SW 1271 (cell line): ENCODE measurements at regions not wholly inside any gene's neighbourhood (a gene's known extent, or its start where the extent isn't known, plus 50 kb on each side); places are given as distances from the start of the nearest gene placed in this dataset.

Source experiments
- DNase-seq, 2 experiments: peaks; one replicate each; lab custom pipeline; 2025; lab: John Stamatoyannopoulos, UW

GRCh38 chr6:105765239-105765638, 320.9 kb upstream of the PRDM1 start:
- DNase-seq, result no peak

DNA sequence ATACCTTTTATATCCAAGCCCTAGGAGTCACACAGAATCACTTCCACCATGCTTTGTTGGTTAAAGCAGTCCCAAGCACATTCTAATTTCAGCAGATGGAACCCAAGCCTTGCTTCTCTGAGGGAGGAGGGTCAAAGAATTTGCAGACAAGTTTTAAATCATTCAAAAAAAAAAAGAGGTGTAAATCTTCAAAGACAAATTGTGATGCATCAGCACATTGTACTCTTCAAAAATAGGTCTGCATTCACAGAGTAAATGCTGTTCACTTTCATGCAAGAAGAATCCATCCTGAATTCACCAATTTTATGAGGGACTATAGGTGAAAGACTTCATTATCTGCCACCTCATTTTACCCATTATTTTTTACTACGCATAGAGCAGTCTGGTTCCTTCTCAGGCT, 321.8 kb upstream of the PRDM1 start:
- no peak for DNase-seq

GRCh38 chr6:105763866-105764265, 322.3 kb upstream of the PRDM1 start:
- DNase-seq, result no peak

DNA sequence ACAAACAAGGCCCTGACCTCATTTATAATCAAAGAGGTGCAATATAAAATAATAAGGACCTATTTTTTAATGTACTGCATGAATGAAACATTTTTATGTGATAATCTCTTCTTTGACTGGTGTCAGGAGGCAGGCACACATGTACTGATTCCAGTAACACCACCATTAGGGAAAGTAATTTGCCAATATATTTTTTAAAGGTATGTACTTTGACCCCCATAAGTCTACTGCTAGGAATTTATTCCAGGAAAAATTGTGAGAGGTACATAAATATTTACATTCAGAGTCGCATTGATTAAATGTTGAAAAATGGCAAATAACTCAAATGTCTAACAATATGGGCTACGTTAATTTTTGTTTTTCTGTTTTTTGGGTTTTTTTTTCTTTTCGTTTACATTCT, 325.4 kb upstream of the PRDM1 start:
- no peak for DNase-seq

DNA sequence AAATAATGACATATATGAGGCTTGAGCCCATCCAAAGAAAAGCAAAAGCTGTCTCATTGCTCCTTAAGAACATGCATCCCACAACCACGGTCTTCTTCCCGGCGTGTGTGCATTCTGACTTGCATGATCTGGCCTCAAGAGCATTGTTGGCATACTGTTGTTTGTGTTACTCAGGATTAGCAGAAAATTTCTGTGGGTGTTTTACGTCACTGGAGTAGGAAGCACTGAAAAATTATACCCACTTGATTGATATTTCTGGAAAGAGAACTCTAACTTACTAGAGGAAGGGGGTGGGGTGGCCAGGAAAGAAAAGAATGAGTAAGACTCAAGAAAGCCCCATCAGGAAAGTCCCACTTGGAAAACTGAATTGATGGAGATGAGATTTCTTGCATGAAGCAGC, 326.2 kb upstream of the PRDM1 start:
- DNase-seq, result no peak

GRCh38 chr6:105759015-105759414, 327.1 kb upstream of the PRDM1 start:
- DNase-seq, result no peak

DNA sequence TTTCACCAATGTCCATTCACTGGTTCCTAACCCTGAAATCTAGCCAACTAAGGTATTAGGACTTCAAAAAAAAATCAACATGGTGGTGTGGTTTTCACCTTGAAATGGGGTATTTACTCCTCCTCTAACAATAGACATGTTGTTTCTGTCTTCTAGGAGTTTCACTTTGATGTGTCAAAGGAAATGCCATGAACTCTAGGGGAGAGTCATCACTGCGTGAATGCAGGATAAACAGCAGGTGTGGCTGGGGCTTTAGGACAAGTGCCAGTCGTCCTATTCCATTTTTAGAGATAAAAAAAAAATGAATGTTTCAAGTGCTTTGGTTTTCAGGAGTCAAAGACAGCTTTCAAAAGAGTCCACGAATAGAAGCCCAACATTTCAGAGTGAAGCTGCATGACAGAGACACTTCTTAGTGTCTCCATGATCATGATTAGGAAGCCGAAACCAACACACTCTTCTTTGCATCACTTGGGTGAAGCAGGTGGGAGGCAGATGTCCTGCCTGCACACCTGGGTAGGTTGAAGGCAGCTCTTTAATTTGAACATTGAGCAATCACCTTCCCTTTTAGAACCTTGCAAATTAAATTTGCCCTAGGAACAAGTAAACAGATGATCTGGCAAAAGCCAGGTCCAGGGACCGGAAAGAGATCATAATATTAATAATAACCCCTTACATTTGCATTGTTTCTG, 328.5 kb upstream of the PRDM1 start:
- DNase-seq, result no peak

DNA sequence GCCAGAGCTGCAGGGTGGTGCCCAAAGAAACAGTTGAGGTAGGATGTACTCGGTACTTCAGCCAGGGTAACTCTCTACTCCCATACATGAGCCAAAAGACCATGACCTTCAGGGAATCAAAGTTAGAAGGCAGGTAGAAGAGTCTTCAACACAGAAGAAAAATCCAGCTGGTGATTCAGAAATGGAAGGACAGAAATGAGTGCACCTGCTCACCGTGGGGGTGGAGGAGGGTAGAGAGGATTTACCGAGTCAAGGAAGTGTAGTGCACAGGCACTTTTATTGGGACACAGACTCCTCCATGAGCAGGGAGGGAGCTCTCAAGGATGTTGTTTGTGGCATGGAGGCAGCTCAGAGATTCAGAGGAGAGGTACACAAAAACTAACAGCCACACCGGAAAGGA, 330.3 kb upstream of the PRDM1 start:
- DNase-seq, result no peak

DNA sequence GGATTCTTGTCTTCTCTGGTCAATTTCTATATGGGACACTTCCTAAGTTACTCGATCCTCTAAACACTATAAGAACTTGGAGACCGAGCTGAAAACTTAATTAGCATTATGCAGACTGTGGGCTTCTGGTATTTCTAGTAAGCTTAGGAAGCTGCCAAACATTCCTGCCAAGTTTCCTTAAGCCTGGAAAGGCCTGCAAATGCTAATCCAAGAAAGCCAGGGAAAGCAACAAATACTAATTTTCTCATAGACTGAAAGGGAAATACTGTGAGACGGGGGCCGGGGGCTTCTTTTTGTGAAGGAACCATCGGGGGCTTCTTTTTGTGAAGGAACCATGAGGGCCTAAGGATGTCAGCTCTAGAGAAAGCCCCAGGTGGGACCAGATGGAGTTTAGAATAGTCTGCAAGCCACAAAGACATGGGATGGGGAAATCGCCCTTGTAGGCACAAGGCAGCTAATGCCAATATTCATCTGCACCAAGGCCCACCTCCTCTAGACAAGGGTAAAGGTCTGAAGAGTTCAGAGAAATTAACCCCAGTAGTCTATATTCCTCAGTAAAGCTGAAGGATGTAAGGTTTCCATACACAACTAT, 332.4 kb upstream of the PRDM1 start:
- no peak for DNase-seq

DNA sequence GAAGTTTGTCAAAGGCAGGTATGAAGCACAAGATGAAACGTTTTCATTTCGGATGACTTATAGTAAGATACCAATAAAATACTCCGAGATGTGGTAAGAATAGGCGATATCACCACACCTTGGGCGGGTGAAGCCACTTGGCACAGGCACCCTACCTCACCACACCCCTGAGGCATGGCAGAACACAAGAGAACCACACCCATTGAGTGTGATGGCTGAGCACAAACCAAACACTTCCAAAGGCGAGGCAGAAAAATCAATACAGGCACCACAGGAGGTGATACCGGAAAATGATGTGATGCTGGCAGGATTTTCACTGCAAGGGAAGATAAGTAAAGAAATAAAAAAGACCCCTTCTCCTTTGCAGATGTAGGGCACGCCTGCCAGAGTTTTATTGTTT, 332.9 kb upstream of the PRDM1 start:
- no peak for DNase-seq

DNA sequence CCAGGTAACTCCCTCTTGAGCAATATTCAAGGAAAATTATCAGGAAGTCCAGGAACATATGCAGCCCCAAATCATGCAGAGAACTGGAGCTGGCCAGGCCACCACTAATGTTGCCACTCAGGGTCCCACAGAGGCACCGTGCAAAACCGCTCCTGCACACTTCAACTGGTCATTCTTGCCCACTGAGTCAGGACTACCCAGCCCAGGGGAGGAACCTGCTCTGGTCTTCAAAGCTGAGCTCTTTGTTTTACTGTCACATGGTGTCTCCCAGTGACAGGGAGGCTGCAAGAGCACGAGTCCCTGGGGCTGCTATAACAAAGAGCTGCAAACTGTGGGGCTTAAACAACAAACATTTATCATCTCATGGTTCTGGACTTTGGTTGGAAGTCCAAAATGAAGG, 336.0 kb upstream of the PRDM1 start:
- no peak for DNase-seq

GRCh38 chr6:105748737-105749161, 337.4 kb upstream of the PRDM1 start:
- no peak for DNase-seq

- no peak for DNase-seq
Measured at GRCh38 chr6:105747823-105748405, 338.2 kb upstream of the PRDM1 start.

GRCh38 chr6:105746509-105746908, 339.6 kb upstream of the PRDM1 start:
- no peak for DNase-seq

DNA sequence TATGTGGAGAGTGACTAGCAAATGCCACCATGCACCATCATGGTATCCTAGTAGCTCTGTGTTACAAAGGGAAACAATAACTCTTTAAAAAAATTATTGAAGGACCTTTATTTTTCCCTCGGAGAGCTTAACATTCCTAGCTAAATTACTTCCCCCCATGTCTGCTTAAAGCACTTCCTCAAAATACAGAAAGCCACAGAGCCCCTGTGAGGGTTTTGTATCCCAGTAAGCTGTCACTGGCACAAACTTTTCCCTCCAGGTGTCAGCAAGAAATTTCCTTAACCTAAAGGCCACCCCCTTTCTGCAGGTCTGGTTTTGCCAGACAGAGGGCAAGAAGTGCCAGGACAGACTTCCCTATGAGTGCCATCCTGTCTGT, 340.0 kb upstream of the PRDM1 start:
- no peak for DNase-seq

DNA sequence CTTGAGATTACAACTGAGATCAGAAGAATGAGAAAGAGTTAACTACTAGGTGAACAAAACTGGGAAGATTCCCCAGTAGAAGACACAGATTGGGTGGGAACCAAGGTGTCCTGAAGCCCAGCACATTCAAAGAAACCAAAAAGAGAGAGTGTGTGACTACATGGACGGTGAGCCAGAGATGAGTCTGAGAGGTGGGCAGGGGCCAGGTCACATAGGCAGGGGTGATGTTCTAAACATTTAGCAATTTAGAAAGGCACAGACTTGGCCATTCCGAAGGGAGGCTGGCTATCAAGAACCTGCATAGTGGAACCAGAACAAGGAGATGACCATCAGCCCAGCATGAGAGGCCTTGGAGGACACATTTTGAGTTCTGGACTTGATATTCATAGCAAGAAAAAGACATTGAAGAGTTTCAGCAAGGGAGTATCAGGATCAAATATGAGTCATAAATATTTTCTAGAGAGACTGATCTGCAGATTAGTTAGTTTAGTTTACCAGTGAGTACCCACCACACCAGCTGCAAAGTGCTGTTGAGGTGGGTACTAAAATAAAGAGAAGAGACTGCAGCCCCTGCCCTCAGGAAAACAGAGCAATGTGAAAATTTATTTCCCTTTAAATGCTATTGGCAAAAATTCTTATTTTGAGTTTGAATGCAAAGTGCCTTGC, 340.5 kb upstream of the PRDM1 start:
- no peak for DNase-seq

DNA sequence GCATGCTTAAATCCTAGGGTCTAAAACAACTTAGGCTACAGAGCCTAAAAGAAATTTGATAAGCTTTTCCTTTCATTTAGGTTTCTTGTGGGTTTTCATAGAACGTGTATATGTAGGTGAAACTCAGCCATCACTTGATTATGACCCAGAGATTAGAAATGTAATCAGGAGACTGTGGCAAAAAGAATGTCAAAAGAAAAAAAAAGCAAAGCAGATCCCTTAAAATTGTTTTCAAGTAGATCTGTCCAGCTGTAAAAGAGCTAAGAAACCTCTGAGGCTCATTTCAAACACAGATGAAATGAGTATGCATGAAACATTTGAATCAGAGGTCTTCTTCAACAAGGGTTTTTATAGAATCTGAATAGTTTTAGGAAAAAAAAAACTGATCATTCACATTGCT, 341.3 kb upstream of the PRDM1 start:
- DNase-seq, result no peak

DNA sequence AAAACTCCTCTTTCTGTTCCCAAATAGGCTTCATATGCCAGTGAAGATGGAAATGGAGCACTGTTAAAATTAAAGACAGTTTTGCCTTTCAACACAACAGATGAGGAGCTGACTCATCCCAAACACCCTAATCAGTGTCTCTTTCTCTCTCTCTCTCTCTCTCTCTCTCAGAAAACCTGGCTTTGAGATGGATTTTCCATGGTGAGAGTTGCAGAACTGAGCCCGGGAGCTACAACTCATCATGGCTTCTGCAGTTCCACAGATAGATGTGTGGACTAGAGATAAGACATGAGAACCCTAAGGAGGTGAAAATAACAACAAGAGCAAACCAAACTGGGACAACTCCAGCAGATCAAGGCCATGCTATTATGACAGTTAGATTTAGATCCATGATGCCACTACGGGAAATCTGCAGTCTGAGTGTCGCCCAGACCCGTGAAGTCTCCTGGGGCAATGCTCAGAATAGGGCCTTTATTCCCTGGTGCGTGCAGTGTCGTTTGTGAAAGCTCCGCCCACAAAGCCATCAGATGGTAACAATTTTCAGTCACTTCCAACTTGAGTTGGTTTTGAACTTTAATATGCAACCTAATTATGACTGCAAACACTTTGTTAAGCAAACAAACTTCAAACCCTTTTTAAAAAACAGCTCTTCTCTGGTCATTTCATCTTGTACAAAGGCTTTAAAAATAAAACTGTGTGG, 338.2 kb upstream of the PREP start:
- no peak for DNase-seq

- no peak for DNase-seq
Measured at GRCh38 chr6:105739764-105740163, 336.9 kb upstream of the PREP start.

- DNase-seq, result peak in 1 of 2 experiments; percentile 36
Measured at GRCh38 chr6:105733556-105734162, 330.8 kb upstream of the PREP start.

DNA sequence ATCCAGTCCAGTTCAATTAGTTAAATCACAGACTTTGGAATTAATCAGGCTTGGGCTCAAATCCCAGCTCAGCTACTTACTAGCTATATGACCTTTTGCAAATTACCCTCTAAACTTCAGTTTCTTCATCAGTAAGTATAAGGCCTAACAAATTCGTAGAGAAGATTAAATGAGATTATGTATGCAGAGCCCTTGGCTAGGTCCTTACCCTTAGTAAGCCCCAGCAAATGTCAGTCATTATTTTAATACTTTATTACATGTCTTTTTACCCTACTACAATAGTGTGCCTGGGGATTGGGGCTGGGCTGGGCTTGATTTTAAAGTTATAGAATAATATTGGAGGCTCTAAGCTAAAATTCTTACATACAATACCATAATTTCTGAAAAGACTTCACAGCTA, 326.1 kb upstream of the PREP start:
- no peak for DNase-seq
